NCI-H1105 (cell line): ENCODE measurements at regions not wholly inside any gene's neighbourhood (a gene's known extent, or its start where the extent isn't known, plus 50 kb on each side); places are given as distances from the start of the nearest gene placed in this dataset.
"Not testable (repeated sequence)": the region's sequence is repeated elsewhere in the genome, so short reads cannot be mapped to it uniquely, and the experiment has no call there.

Experiments used
- DNase-seq: peaks from one replicate; lab custom pipeline; 2025; lab: John Stamatoyannopoulos, UW

- no peak for DNase-seq
Observed at GRCh38 chr1:101550581-101550980, 313.8 kb downstream of the S1PR1 start.

- no peak for DNase-seq
Observed at GRCh38 chr1:101566883-101567538, 330.2 kb downstream of the S1PR1 start.

- peak; percentile 22 for DNase-seq
Observed at GRCh38 chr1:101567582-101568189, 330.9 kb downstream of the S1PR1 start.

- no peak for DNase-seq
Observed at GRCh38 chr1:101587741-101588140, 350.9 kb downstream of the S1PR1 start.

- DNase-seq, result no peak
Observed at GRCh38 chr1:101588677-101589076, 351.9 kb downstream of the S1PR1 start.

GRCh38 chr1:101592845-101593244 is 356.0 kb downstream of the S1PR1 start:
- DNase-seq, result peak; percentile 91

GRCh38 chr1:101595881-101596374 is 359.1 kb downstream of the S1PR1 start:
- DNase-seq, result no peak

- DNase-seq, result not testable (repeated sequence)
Observed at GRCh38 chr1:101600615-101601014, 363.8 kb downstream of the S1PR1 start.

GRCh38 chr1:101603726-101604125 is 366.9 kb downstream of the S1PR1 start:
- no peak for DNase-seq

GRCh38 chr1:101605878-101606277 is 369.1 kb downstream of the S1PR1 start:
- DNase-seq, result no peak

GRCh38 chr1:101613546-101613945 is 376.7 kb downstream of the S1PR1 start:
- no peak for DNase-seq

GRCh38 chr1:101618900-101619299 is 377.8 kb downstream of the OLFM3 start:
- DNase-seq, result no peak

GRCh38 chr1:101632548-101633272 is 364.0 kb downstream of the OLFM3 start:
- DNase-seq, result no peak

- no peak for DNase-seq
Observed at GRCh38 chr1:101645810-101646209, 350.9 kb downstream of the OLFM3 start.

- no peak for DNase-seq
Observed at GRCh38 chr1:101652484-101652883, 344.2 kb downstream of the OLFM3 start.

- DNase-seq, result no peak
Observed at GRCh38 chr1:101653482-101653946, 343.2 kb downstream of the OLFM3 start.

GRCh38 chr1:101664726-101665125 is 332.0 kb downstream of the OLFM3 start:
- DNase-seq, result no peak

GRCh38 chr1:101667761-101668160 is 329.0 kb downstream of the OLFM3 start:
- DNase-seq, result no peak

GRCh38 chr1:101683136-101683535 is 313.6 kb downstream of the OLFM3 start:
- no peak for DNase-seq

- DNase-seq, result no peak
Observed at GRCh38 chr1:101683561-101683960, 313.2 kb downstream of the OLFM3 start.

GRCh38 chr1:101697072-101697471 is 299.7 kb downstream of the OLFM3 start:
- no peak for DNase-seq

- no peak for DNase-seq
Observed at GRCh38 chr1:101698681-101699080, 298.0 kb downstream of the OLFM3 start.

GRCh38 chr1:101704895-101705294 is 291.8 kb downstream of the OLFM3 start:
- no peak for DNase-seq
